WTC11 (cell line): ENCODE measurements at regions not wholly inside any gene's neighbourhood (a gene's known extent, or its start where the extent isn't known, plus 50 kb on each side); places are given as distances from the start of the nearest gene placed in this dataset.

ENCODE experiments used
- SP1 ChIP-seq: sonication (generic); formaldehyde crosslinking; conservative IDR thresholded peaks from 2 replicates; pipeline ENCODE4 v1.8.1; 2022; ENCODE audit warnings: missing genetic modification reagents
- TF ChIP-seq, protein P1 (sequence below): fragments of 200-600 bp; IDR thresholded peaks from 2 replicates; pipeline ENCODE4 v1.8.0; 2022; ENCODE audit warnings: antibody characterized with exemption
- TF ChIP-seq, protein P2 (sequence below): sonication (generic); formaldehyde crosslinking; IDR thresholded peaks from 2 replicates; pipeline ENCODE4 v1.8.1; 2023; ENCODE audit warnings: mild to moderate bottlenecking, moderate library complexity, missing genetic modification reagents
- TF ChIP-seq, protein P3 (sequence below): sonication (generic); formaldehyde crosslinking; IDR thresholded peaks from 2 replicates; pipeline ENCODE4 v1.8.0; 2022; ENCODE audit warnings: mild to moderate bottlenecking, missing genetic modification reagents

DNA sequence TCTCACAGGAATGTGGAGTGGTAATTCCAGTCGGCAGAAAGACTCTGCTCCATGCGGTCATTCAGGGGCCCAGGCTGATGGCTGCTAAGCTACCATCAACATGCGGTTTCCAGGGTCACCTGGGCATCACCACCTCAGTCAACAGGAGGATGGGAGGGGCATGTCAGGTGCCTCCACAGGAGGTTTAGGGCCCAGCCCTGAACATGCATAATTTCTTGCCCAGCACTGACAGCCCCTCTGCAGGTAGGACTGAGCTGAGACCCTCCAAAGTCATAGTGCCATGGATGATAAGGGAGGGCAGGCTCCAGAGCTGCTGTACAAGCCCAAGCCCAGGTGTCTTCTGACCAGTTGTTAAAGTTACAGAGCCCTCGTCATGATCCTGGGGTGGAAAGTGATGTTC lies 244.0 kb upstream of the SFSWAP start:
- TF ChIP-seq, protein P1, sequence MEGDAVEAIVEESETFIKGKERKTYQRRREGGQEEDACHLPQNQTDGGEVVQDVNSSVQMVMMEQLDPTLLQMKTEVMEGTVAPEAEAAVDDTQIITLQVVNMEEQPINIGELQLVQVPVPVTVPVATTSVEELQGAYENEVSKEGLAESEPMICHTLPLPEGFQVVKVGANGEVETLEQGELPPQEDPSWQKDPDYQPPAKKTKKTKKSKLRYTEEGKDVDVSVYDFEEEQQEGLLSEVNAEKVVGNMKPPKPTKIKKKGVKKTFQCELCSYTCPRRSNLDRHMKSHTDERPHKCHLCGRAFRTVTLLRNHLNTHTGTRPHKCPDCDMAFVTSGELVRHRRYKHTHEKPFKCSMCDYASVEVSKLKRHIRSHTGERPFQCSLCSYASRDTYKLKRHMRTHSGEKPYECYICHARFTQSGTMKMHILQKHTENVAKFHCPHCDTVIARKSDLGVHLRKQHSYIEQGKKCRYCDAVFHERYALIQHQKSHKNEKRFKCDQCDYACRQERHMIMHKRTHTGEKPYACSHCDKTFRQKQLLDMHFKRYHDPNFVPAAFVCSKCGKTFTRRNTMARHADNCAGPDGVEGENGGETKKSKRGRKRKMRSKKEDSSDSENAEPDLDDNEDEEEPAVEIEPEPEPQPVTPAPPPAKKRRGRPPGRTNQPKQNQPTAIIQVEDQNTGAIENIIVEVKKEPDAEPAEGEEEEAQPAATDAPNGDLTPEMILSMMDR: no peak
- TF ChIP-seq, protein P2, sequence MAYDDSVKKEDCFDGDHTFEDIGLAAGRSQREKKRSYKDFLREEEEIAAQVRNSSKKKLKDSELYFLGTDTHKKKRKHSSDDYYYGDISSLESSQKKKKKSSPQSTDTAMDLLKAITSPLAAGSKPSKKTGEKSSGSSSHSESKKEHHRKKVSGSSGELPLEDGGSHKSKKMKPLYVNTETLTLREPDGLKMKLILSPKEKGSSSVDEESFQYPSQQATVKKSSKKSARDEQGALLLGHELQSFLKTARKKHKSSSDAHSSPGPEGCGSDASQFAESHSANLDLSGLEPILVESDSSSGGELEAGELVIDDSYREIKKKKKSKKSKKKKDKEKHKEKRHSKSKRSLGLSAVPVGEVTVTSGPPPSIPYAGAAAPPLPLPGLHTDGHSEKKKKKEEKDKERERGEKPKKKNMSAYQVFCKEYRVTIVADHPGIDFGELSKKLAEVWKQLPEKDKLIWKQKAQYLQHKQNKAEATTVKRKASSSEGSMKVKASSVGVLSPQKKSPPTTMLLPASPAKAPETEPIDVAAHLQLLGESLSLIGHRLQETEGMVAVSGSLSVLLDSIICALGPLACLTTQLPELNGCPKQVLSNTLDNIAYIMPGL (CRISPR knock-in tag): no peak
- TF ChIP-seq, protein P3, sequence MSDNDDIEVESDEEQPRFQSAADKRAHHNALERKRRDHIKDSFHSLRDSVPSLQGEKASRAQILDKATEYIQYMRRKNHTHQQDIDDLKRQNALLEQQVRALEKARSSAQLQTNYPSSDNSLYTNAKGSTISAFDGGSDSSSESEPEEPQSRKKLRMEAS (CRISPR knock-in tag): no peak
- no peak for TF ChIP-seq SP1 (CRISPR knock-in tag)
